Astrocyte (in vitro differentiated cells and primary cell): ENCODE measurements at regions not wholly inside any gene's neighbourhood (a gene's known extent, or its start where the extent isn't known, plus 50 kb on each side); places are given as distances from the start of the nearest gene placed in this dataset.

Experiments used
- CTCF ChIP-seq: IDR thresholded peaks from 2 replicates; pipeline ENCODE4 v1.5.1; 2011; ENCODE audit warnings: low read depth, mild to moderate bottlenecking, inconsistent platforms, low read length, moderate library complexity; ENCODE audit not compliant: insufficient read depth
- EZH2 ChIP-seq: IDR thresholded peaks from 2 replicates; pipeline ENCODE4 v1.6.1; 2012; ENCODE audit warnings: mild to moderate bottlenecking, low read length, inconsistent platforms; ENCODE audit not compliant: insufficient read depth

GRCh38 chr1:81327103-81327710 is 473.5 kb upstream of the ADGRL2 start:
- TF ChIP-seq CTCF (no peak), EZH2 (no peak)
